CD8-positive, alpha-beta memory T cell (primary cell): ENCODE measurements at regions not wholly inside any gene's neighbourhood (a gene's known extent, or its start where the extent isn't known, plus 50 kb on each side); places are given as distances from the start of the nearest gene placed in this dataset.

Experiments
- CTCF ChIA-PET: fragments of 350-600 bp; sonication (Branson Sonifier 250); formaldehyde crosslinking; loops from one replicate; lab custom pipeline; 2021; ENCODE audit warnings: antibody characterized with exemption; lab: Charles Lee
- POLR2A ChIA-PET: fragments of 350-600 bp; sonication (Branson Sonifier 250); formaldehyde crosslinking; loops from one replicate; lab custom pipeline; 2021; ENCODE audit warnings: antibody characterized with exemption; lab: Charles Lee
- DNase-seq, 5 donors: peaks; one replicate each; pipeline versions ENCODE4 v3.0.0 to v3.0.0-alpha.2; 2020 to 2022; ENCODE audit warnings: mixed read lengths in 1 of 5
- H3K27ac ChIP-seq: one replicate; pipeline ENCODE4 v1.7.0; 2013; ENCODE audit warnings: low read depth, mild to moderate bottlenecking, low read length, moderate library complexity
- H3K27me3 ChIP-seq: 2 replicates; pipeline ENCODE4 v1.7.0; 2013; ENCODE audit warnings: low read length, mild to moderate bottlenecking; ENCODE audit not compliant: insufficient read depth, poor library complexity, severe bottlenecking
- H3K36me3 ChIP-seq: 2 replicates; pipeline ENCODE4 v1.7.0; 2013; ENCODE audit warnings: mild to moderate bottlenecking, low read length, moderate library complexity; ENCODE audit not compliant: insufficient read depth
- H3K4me1 ChIP-seq: 2 replicates; pipeline ENCODE4 v1.7.0; 2013; ENCODE audit warnings: mild to moderate bottlenecking, low read length, moderate library complexity; ENCODE audit not compliant: insufficient read depth
- H3K4me3 ChIP-seq: 2 replicates; pipeline ENCODE4 v1.7.0; 2013; ENCODE audit warnings: mild to moderate bottlenecking, low read length
- H3K9me3 ChIP-seq: 2 replicates; pipeline ENCODE4 v1.7.0; 2013; ENCODE audit warnings: mild to moderate bottlenecking, low read length
- H3K27ac Mint-ChIP-seq, 8 donors: one replicate each; pipeline ENCODE4 v1.8.0; 2020 to 2021; ENCODE audit warnings: mixed read lengths in 8 of 8, mild to moderate bottlenecking in 6 of 8, inconsistent platforms in 3 of 8, moderate library complexity in 3 of 8
- H3K27me3 Mint-ChIP-seq, 2 donors: one replicate each; pipeline ENCODE4 v1.8.0; 2020 to 2021; ENCODE audit warnings: mixed read lengths in 2 of 2, mild to moderate bottlenecking in 1 of 2, moderate library complexity in 1 of 2
- H3K36me3 Mint-ChIP-seq, 3 donors: one replicate each; pipeline ENCODE4 v1.8.0; 2020 to 2021; ENCODE audit warnings: mixed read lengths in 3 of 3, inconsistent platforms in 1 of 3, mild to moderate bottlenecking in 1 of 3
- H3K4me1 Mint-ChIP-seq, 3 donors: one replicate each; pipeline ENCODE4 v1.8.0; 2020 to 2021; ENCODE audit warnings: mixed read lengths in 3 of 3, inconsistent platforms in 1 of 3, mild to moderate bottlenecking in 1 of 3
- H3K4me3 Mint-ChIP-seq, 7 donors: one replicate each; pipeline ENCODE4 v1.8.0; 2020 to 2021; ENCODE audit warnings: mixed read lengths in 7 of 7, mild to moderate bottlenecking in 6 of 7, moderate library complexity in 4 of 7, inconsistent platforms in 2 of 7
- H3K9me3 Mint-ChIP-seq, 5 donors: one replicate each; pipeline ENCODE4 v1.8.0; 2020 to 2022; ENCODE audit warnings: mixed read lengths in 5 of 5, mild to moderate bottlenecking in 3 of 5, moderate library complexity in 2 of 5, inconsistent platforms in 1 of 5

GRCh38 chr5:118778941-118779340 lies 209.4 kb downstream of the DTWD2 start:
- CTCF ChIA-PET, result no interaction called here
- Histone ChIP-seq H3K4me3 (no peak overlapping the region), H3K9me3 (no peaks in the 10 kb centered on the region), H3K27me3 (no peaks in the 10 kb centered on the region), H3K4me1 (no peaks in the 10 kb centered on the region), H3K36me3 (no peaks in the 10 kb centered on the region), H3K27ac (no peak overlapping the region)
- POLR2A ChIA-PET, result no interaction called here
- Mint-ChIP-seq H3K27ac (no peak overlapping the region), H3K36me3 (no peaks in the 10 kb centered on the region), H3K27me3 (peaks cover 0 to 12% of the 10 kb centered on the region in 2 donors), H3K9me3 (no peaks in the 10 kb centered on the region), H3K4me1 (no peaks in the 10 kb centered on the region), H3K4me3 (no peak overlapping the region)
- DNase-seq, result no peak

GRCh38 chr5:118777189-118777736 lies 211.1 kb downstream of the DTWD2 start:
- H3K27ac ChIP-seq, result no peak overlapping the region
- no peak for DNase-seq
- CTCF ChIA-PET, result no interaction called here
- Mint-ChIP-seq H3K4me1 (no peaks in the 10 kb centered on the region), H3K27me3 (peaks cover under 1 to 12% of the 10 kb centered on the region in 2 donors), H3K9me3 (peaks cover 0 to 2% (median 0%) of the 10 kb centered on the region in 5 donors), H3K27ac (no peak overlapping the region), H3K36me3 (no peaks in the 10 kb centered on the region), H3K4me3 (no peak overlapping the region)
- H3K36me3 ChIP-seq, result no peaks in the 10 kb centered on the region
- no peaks in the 10 kb centered on the region for H3K27me3 ChIP-seq
- H3K9me3 ChIP-seq, result no peaks in the 10 kb centered on the region
- POLR2A ChIA-PET, result no interaction called here
- H3K4me1 ChIP-seq, result no peaks in the 10 kb centered on the region
- H3K4me3 ChIP-seq, result no peak overlapping the region

GRCh38 chr5:118776755-118777154 lies 211.6 kb downstream of the DTWD2 start:
- no peaks in the 10 kb centered on the region for H3K36me3 ChIP-seq
- H3K4me3 ChIP-seq, result no peak overlapping the region
- Mint-ChIP-seq H3K27me3 (peaks cover 3 to 9% of the 10 kb centered on the region in 2 donors), H3K4me3 (no peak overlapping the region), H3K36me3 (no peaks in the 10 kb centered on the region), H3K9me3 (peaks cover 0 to 2% (median 0%) of the 10 kb centered on the region in 5 donors), H3K27ac (no peak overlapping the region), H3K4me1 (no peaks in the 10 kb centered on the region)
- ChIA-PET POLR2A (no interaction called here), CTCF (no interaction called here)
- no peaks in the 10 kb centered on the region for H3K9me3 ChIP-seq
- no peak for DNase-seq
- no peaks in the 10 kb centered on the region for H3K4me1 ChIP-seq
- no peaks in the 10 kb centered on the region for H3K27me3 ChIP-seq
- no peak overlapping the region for H3K27ac ChIP-seq

GRCh38 chr5:118775790-118776499 lies 212.4 kb downstream of the DTWD2 start:
- no peak overlapping the region for H3K27ac Mint-ChIP-seq
- no peaks in the 10 kb centered on the region for H3K9me3 ChIP-seq
- H3K4me3 Mint-ChIP-seq, result no peak overlapping the region
- H3K9me3 Mint-ChIP-seq, result peaks cover 0 to 4% (median 0%) of the 10 kb centered on the region in 5 donors
- no peak for DNase-seq
- peaks cover 0 to 3% (median 0%) of the 10 kb centered on the region in 3 donors for H3K36me3 Mint-ChIP-seq
- H3K36me3 ChIP-seq, result no peaks in the 10 kb centered on the region
- H3K27me3 ChIP-seq, result no peaks in the 10 kb centered on the region
- H3K27ac ChIP-seq, result no peak overlapping the region
- POLR2A ChIA-PET, result no interaction called here
- H3K4me1 Mint-ChIP-seq, result no peaks in the 10 kb centered on the region
- H3K4me3 ChIP-seq, result no peak overlapping the region
- no peaks in the 10 kb centered on the region for H3K4me1 ChIP-seq
- CTCF ChIA-PET, result no interaction called here
- peaks cover 8 to 12% of the 10 kb centered on the region in 2 donors for H3K27me3 Mint-ChIP-seq

DNA sequence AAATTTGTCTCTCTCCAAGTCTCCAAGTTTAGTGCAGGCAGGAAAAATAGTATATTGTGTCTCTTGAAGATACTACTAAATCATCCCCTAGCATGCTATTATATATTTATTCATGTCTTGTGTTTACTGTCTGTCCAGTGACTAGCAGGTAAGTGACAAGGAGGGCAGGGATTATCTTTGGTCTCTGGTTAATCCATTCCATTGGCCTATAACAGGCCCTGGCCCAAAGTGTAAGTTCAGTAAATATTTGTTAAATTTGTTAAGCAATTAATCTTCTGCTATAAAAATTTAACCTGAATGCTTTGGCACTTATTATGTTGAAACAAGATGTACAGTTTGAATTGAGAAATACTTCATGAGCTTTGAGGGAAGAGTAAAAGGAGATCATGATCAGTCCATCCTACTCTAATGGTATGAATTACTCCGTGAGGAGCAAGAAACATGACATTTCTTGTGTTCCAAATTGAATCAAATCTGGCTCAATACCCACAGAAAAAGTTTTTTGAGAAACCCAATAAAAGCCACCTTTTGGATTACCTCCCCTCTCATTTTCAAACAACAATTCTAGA lies 219.7 kb downstream of the DTWD2 start:
- Histone ChIP-seq H3K27me3 (no peaks in the 10 kb centered on the region), H3K4me1 (no peaks in the 10 kb centered on the region), H3K27ac (no peak overlapping the region), H3K9me3 (no peaks in the 10 kb centered on the region), H3K4me3 (no peak overlapping the region), H3K36me3 (no peaks in the 10 kb centered on the region)
- no peaks in the 10 kb centered on the region for H3K4me1 Mint-ChIP-seq
- H3K27ac Mint-ChIP-seq, result no peak overlapping the region
- peaks cover 8 to 15% of the 10 kb centered on the region in 2 donors for H3K27me3 Mint-ChIP-seq
- H3K9me3 Mint-ChIP-seq, result peaks cover 0 to 21% (median 9%) of the 10 kb centered on the region in 5 donors
- ChIA-PET POLR2A (no interaction called here), CTCF (no interaction called here)
- H3K36me3 Mint-ChIP-seq, result peaks cover 0 to 3% (median 0%) of the 10 kb centered on the region in 3 donors
- no peak for DNase-seq
- H3K4me3 Mint-ChIP-seq, result no peak overlapping the region

- Histone ChIP-seq H3K4me1 (no peaks in the 10 kb centered on the region), H3K27me3 (no peaks in the 10 kb centered on the region), H3K27ac (no peak overlapping the region), H3K9me3 (no peaks in the 10 kb centered on the region), H3K4me3 (no peak overlapping the region), H3K36me3 (no peaks in the 10 kb centered on the region)
- Mint-ChIP-seq H3K36me3 (no peaks in the 10 kb centered on the region), H3K27me3 (peaks cover 0 to 3% of the 10 kb centered on the region in 2 donors), H3K9me3 (peaks cover 0 to 16% (median 9%) of the 10 kb centered on the region in 5 donors), H3K4me3 (no peak overlapping the region), H3K4me1 (no peaks in the 10 kb centered on the region), H3K27ac (no peak overlapping the region)
- DNase-seq, result no peak
- CTCF ChIA-PET, result no interaction called here
- POLR2A ChIA-PET, result no interaction called here
Observed at GRCh38 chr5:118762291-118762690, 226.1 kb downstream of the DTWD2 start.

- Histone ChIP-seq H3K36me3 (no peaks in the 10 kb centered on the region), H3K4me1 (no peaks in the 10 kb centered on the region), H3K27me3 (no peaks in the 10 kb centered on the region), H3K4me3 (no peak overlapping the region), H3K27ac (no peak overlapping the region), H3K9me3 (no peaks in the 10 kb centered on the region)
- Mint-ChIP-seq H3K36me3 (no peaks in the 10 kb centered on the region), H3K4me3 (no peak overlapping the region), H3K27me3 (peaks cover 0 to 3% of the 10 kb centered on the region in 2 donors), H3K4me1 (no peaks in the 10 kb centered on the region), H3K9me3 (peaks cover 0 to 16% (median 9%) of the 10 kb centered on the region in 5 donors), H3K27ac (no peak overlapping the region)
- POLR2A ChIA-PET, result no interaction called here
- CTCF ChIA-PET, result no interaction called here
- no peak for DNase-seq
Observed at GRCh38 chr5:118761814-118762213, 226.5 kb downstream of the DTWD2 start.

DNA sequence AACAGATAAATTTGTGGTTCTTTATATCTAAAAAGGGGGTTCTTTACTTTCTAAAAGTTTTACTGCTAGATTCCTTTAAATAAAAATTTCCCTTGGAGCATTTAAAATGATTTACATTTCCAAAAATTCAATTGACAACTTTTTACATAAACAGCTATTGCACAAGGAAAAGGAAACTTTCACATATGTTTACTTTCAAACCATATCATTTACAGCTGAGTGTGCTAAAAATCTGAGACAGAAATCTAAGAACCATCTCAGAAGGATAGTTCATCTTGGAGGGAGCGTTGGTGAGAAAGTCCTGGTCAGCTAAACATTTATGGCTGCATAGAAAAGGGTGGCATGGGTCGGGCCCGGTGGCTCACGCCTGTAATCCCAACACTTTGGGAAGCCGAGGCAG lies 235.4 kb downstream of the DTWD2 start:
- Mint-ChIP-seq H3K36me3 (no peaks in the 10 kb centered on the region), H3K27me3 (peaks cover 2 to 3% of the 10 kb centered on the region in 2 donors)

More for the DNA sequence above, 235.4 kb downstream of the DTWD2 start:
- Mint-ChIP-seq H3K4me3 (no peak overlapping the region), H3K4me1 (no peaks in the 10 kb centered on the region), H3K9me3 (peaks cover 0 to 2% (median 0%) of the 10 kb centered on the region in 5 donors), H3K27ac (no peak overlapping the region)
- ChIA-PET CTCF (no interaction called here), POLR2A (no interaction called here)
- Histone ChIP-seq H3K4me1 (no peaks in the 10 kb centered on the region), H3K27me3 (no peaks in the 10 kb centered on the region), H3K27ac (no peak overlapping the region), H3K4me3 (no peak overlapping the region), H3K36me3 (no peaks in the 10 kb centered on the region), H3K9me3 (no peaks in the 10 kb centered on the region)
- no peak for DNase-seq
